Sigmoid colon (tissue), 4 donors: ENCODE measurements at regions not wholly inside any gene's neighbourhood (a gene's known extent, or its start where the extent isn't known, plus 50 kb on each side); places are given as distances from the start of the nearest gene placed in this dataset.

ENCODE experiments used
- CTCF ChIP-seq, 4 experiments: fragments of 450-650 bp in 3 of 4; fragments of 200-600 bp in 1 of 4; IDR thresholded peaks; one replicate each; pipeline ENCODE4 v1.5.1; 2016 to 2019; ENCODE audit warnings: antibody characterized with exemption in 4 of 4, mild to moderate bottlenecking in 3 of 4, moderate library complexity in 2 of 4
- EP300 ChIP-seq, 4 donors: sonication (generic); formaldehyde crosslinking; IDR thresholded peaks; one replicate each; pipeline ENCODE4 v1.6.1; 2017; ENCODE audit warnings: antibody characterized with exemption in 4 of 4
- POLR2A ChIP-seq, 2 donors: fragments of 450-650 bp; IDR thresholded peaks; one replicate each; pipeline ENCODE4 v1.6.1; 2016; ENCODE audit warnings: antibody characterized with exemption in 2 of 2, mild to moderate bottlenecking in 2 of 2, moderate library complexity in 2 of 2

GRCh38 chr1:197994907-197995407, 77.8 kb downstream of the LHX9 start:
- TF ChIP-seq CTCF (IDR thresholded peaks at IDR 0.05) (no peak), EP300 (IDR thresholded peaks at IDR 0.05) (no peak), POLR2A (IDR thresholded peaks at IDR 0.05) (no peak)
